EH (cell line): ENCODE measurements at regions not wholly inside any gene's neighbourhood (a gene's known extent, or its start where the extent isn't known, plus 50 kb on each side); places are given as distances from the start of the nearest gene placed in this dataset.

Source experiments
- DNase-seq: peaks from one replicate; pipeline ENCODE4 v3.0.0-alpha.2; 2015; ENCODE audit warnings: low read depth

GRCh38 chr10:55160655-55161283 lies 359.7 kb upstream of the PCDH15 start:
- DNase-seq, result no peak

GRCh38 chr10:55158633-55159032 lies 357.6 kb upstream of the PCDH15 start:
- DNase-seq, result no peak

- no peak for DNase-seq
Observed at GRCh38 chr10:55146032-55146431, 345.0 kb upstream of the PCDH15 start.

- DNase-seq, result no peak
Observed at GRCh38 chr10:55144001-55144400, 343.0 kb upstream of the PCDH15 start.

- no peak for DNase-seq
Observed at GRCh38 chr10:55141892-55142291, 340.9 kb upstream of the PCDH15 start.

GRCh38 chr10:55137063-55137462 lies 336.0 kb upstream of the PCDH15 start:
- no peak for DNase-seq

- no peak for DNase-seq
Observed at GRCh38 chr10:55104738-55105137, 303.7 kb upstream of the PCDH15 start.

GRCh38 chr10:55098452-55098851 lies 297.4 kb upstream of the PCDH15 start:
- DNase-seq, result no peak

- DNase-seq, result no peak
Observed at GRCh38 chr10:55091691-55092328, 290.8 kb upstream of the PCDH15 start.

- DNase-seq, result no peak
Observed at GRCh38 chr10:55078121-55078520, 277.1 kb upstream of the PCDH15 start.

- no peak for DNase-seq
Observed at GRCh38 chr10:55065185-55065584, 264.2 kb upstream of the PCDH15 start.

- no peak for DNase-seq
Observed at GRCh38 chr10:55063811-55064210, 262.8 kb upstream of the PCDH15 start.

GRCh38 chr10:55062349-55062748 lies 261.3 kb upstream of the PCDH15 start:
- no peak for DNase-seq

- DNase-seq, result no peak
Observed at GRCh38 chr10:55058800-55059199, 257.8 kb upstream of the PCDH15 start.

GRCh38 chr10:55051515-55051914 lies 250.5 kb upstream of the PCDH15 start:
- DNase-seq, result no peak

- DNase-seq, result no peak
Observed at GRCh38 chr10:55048830-55049498, 247.9 kb upstream of the PCDH15 start.

- no peak for DNase-seq
Observed at GRCh38 chr10:55043540-55043939, 242.5 kb upstream of the PCDH15 start.

- DNase-seq, result no peak
Observed at GRCh38 chr10:55033061-55033460, 232.0 kb upstream of the PCDH15 start.

- no peak for DNase-seq
Observed at GRCh38 chr10:55024713-55025112, 223.7 kb upstream of the PCDH15 start.

- DNase-seq, result no peak
Observed at GRCh38 chr10:55019439-55019838, 218.4 kb upstream of the PCDH15 start.

- DNase-seq, result no peak
Observed at GRCh38 chr10:55013318-55013717, 212.3 kb upstream of the PCDH15 start.

GRCh38 chr10:55002420-55002819 lies 201.4 kb upstream of the PCDH15 start:
- DNase-seq, result no peak

GRCh38 chr10:55001422-55001821 lies 200.4 kb upstream of the PCDH15 start:
- no peak for DNase-seq

GRCh38 chr10:54993148-54993547 lies 192.1 kb upstream of the PCDH15 start:
- no peak for DNase-seq
